A549 (cell line): ENCODE measurements at regions not wholly inside any gene's neighbourhood (a gene's known extent, or its start where the extent isn't known, plus 50 kb on each side); places are given as distances from the start of the nearest gene placed in this dataset.

Experiments used
- ATAC-seq, 2 experiments: fragments of 200-7000 bp in 1 of 2; fragments of >200 bp in 1 of 2; cut with Nextera tagmentation in 1 of 2; cut with Tn5 transposase in 1 of 2; 3 replicates each; pipeline versions ENCODE4 v1.8.0 to v1.9.1; 2018 to 2020; ENCODE audit warnings: mild to moderate bottlenecking in 1 of 2, moderate library complexity in 1 of 2
- CTCF ChIA-PET: fragments of 300-600 bp; sonication (Branson Sonifier 250); formaldehyde crosslinking; extraction: SDS; loops from one replicate; lab custom pipeline; 2021; ENCODE audit warnings: antibody characterized with exemption, inconsistent platforms; lab: Yijun Ruan, JAX
- POLR2A ChIA-PET: fragments of 350-600 bp; formaldehyde crosslinking; extraction: SDS; loops from one replicate; lab custom pipeline; 2021; ENCODE audit warnings: antibody characterized with exemption, inconsistent platforms; lab: Yijun Ruan, JAX
- DNase-seq, 2 experiments: peaks; one replicate each; pipeline versions ENCODE4 v3.0.0 to v3.0.0-alpha.2; 2011 to 2016; ENCODE audit warnings: low read depth in 1 of 2, low spot score in 1 of 2
- FAIRE-seq: peaks from 2 replicates; lab custom pipeline; 2011; peaks lifted over from hg19 to GRCh38; lab: Jason Lieb, UNC
- H3K27ac ChIP-seq, 2 experiments: fragments of >200 bp; sonication (Bioruptor Twin); formaldehyde crosslinking; 3 replicates each; pipeline ENCODE4 v1.5.1; 2016 to 2017
- H3K4me1 ChIP-seq: fragments of >200 bp; sonication (Bioruptor Twin); formaldehyde crosslinking; 3 replicates; pipeline ENCODE4 v1.6.1; 2016
- H3K4me2 ChIP-seq: fragments of >200 bp; sonication (Bioruptor Twin); formaldehyde crosslinking; 3 replicates; pipeline ENCODE4 v1.6.1; 2016
- H3K4me3 ChIP-seq: fragments of >200 bp; sonication (Bioruptor Twin); formaldehyde crosslinking; 3 replicates; pipeline ENCODE4 v1.5.1; 2016
- H3K9me3 ChIP-seq: fragments of >200 bp; sonication (Bioruptor Twin); formaldehyde crosslinking; 3 replicates; pipeline ENCODE4 v1.6.1; 2016
- BCL3 ChIP-seq: fragments of >200 bp; sonication (Bioruptor Twin); formaldehyde crosslinking; IDR thresholded peaks from 3 replicates; pipeline ENCODE4 v1.6.1; 2016
- CBX8 ChIP-seq: fragments of 200-600 bp; sonication (generic); IDR thresholded peaks from 2 replicates; pipeline ENCODE4 v1.6.1; 2016
- CHD2 ChIP-seq: fragments of 150-350 bp; IDR thresholded peaks from 2 replicates; pipeline ENCODE4 v1.6.1; 2014; ENCODE audit warnings: low read length; ENCODE audit not compliant: partially characterized antibody
- E2F6 ChIP-seq: IDR thresholded peaks from 2 replicates; pipeline ENCODE4 v1.6.1; 2012; ENCODE audit warnings: low read depth, borderline replicate concordance
- EHMT2 ChIP-seq: fragments of 200-600 bp; sonication (generic); IDR thresholded peaks from 2 replicates; pipeline ENCODE4 v1.6.1; 2016; ENCODE audit warnings: antibody characterized with exemption, low read depth, mild to moderate bottlenecking, moderate library complexity
- ELK1 ChIP-seq: fragments of 150-350 bp; IDR thresholded peaks from 2 replicates; pipeline ENCODE4 v1.6.1; 2014; ENCODE audit warnings: low read depth, mild to moderate bottlenecking, low read length
- EP300 ChIP-seq, 2 experiments: fragments of >200 bp; sonication (Bioruptor Twin); formaldehyde crosslinking; IDR thresholded peaks; 2 replicates in 1 of 2; 3 replicates in 1 of 2; pipeline ENCODE4 v1.6.1; 2016 to 2017
- ESRRA ChIP-seq: fragments of 150-350 bp; IDR thresholded peaks from 2 replicates; pipeline ENCODE4 v1.6.1; 2014; ENCODE audit warnings: mild to moderate bottlenecking, low read length, borderline replicate concordance
- GATA3 ChIP-seq: IDR thresholded peaks from 2 replicates; pipeline ENCODE4 v1.6.1; 2012; ENCODE audit warnings: borderline replicate concordance
- HEYL ChIP-seq: fragments of 250-450 bp; sonication (Bioruptor Pico); IDR thresholded peaks from 2 replicates; pipeline ENCODE4 v1.8.0; 2021; ENCODE audit warnings: mild to moderate bottlenecking, moderate library complexity
- HOXA7 ChIP-seq: fragments of 250-450 bp; sonication (Bioruptor Pico); IDR thresholded peaks from 2 replicates; pipeline ENCODE4 v1.5.0; 2020; ENCODE audit warnings: mild to moderate bottlenecking, moderate library complexity
- HOXB13 ChIP-seq: fragments of 250-450 bp; sonication (Bioruptor Pico); IDR thresholded peaks from 2 replicates; pipeline ENCODE4 v1.5.0; 2020; ENCODE audit warnings: low read depth, mild to moderate bottlenecking, moderate library complexity
- HOXB5 ChIP-seq: fragments of 250-450 bp; sonication (Bioruptor Pico); IDR thresholded peaks from 2 replicates; pipeline ENCODE4 v1.5.0; 2020; ENCODE audit warnings: mild to moderate bottlenecking, moderate library complexity
- MAZ ChIP-seq: fragments of 150-350 bp; IDR thresholded peaks from 2 replicates; pipeline ENCODE4 v1.6.1; 2014; ENCODE audit warnings: antibody characterized with exemption, low read depth, low read length, borderline replicate concordance
- NPAS2 ChIP-seq: fragments of 250-450 bp; sonication (Bioruptor Pico); IDR thresholded peaks from 2 replicates; pipeline ENCODE4 v1.8.0; 2022; ENCODE audit warnings: mild to moderate bottlenecking, moderate library complexity, borderline replicate concordance
- POLR2A ChIP-seq: IDR thresholded peaks from 2 replicates; pipeline ENCODE4 v1.6.1; 2012; ENCODE audit warnings: mild to moderate bottlenecking, low read length
- POLR2AphosphoS2 ChIP-seq: conservative IDR thresholded peaks from 2 replicates; pipeline ENCODE4 v1.6.1; 2012; ENCODE audit warnings: low read length, improper control_type of control experiment, inconsistent platforms
- RAD21 ChIP-seq, 2 experiments: fragments of >200 bp in 1 of 2; sonication (Bioruptor Twin) in 1 of 2; formaldehyde crosslinking in 1 of 2; IDR thresholded peaks in 1 of 2; conservative IDR thresholded peaks in 1 of 2; 2 replicates in 1 of 2; 3 replicates in 1 of 2; pipeline ENCODE4 v1.6.1; 2012 to 2018; ENCODE audit warnings: inconsistent platforms in 1 of 2
- RARB ChIP-seq: fragments of 250-450 bp; sonication (Bioruptor Pico); IDR thresholded peaks from 2 replicates; pipeline ENCODE4 v1.8.0; 2021; ENCODE audit warnings: mild to moderate bottlenecking, moderate library complexity
- RCOR1 ChIP-seq: fragments of 150-350 bp; IDR thresholded peaks from 2 replicates; pipeline ENCODE4 v1.6.1; 2014; ENCODE audit warnings: antibody characterized with exemption, low read length, low read depth
- RNF2 ChIP-seq: fragments of 200-600 bp; sonication (generic); IDR thresholded peaks from 2 replicates; pipeline ENCODE4 v1.6.1; 2016; ENCODE audit warnings: low read depth, mild to moderate bottlenecking, antibody characterized with exemption, moderate library complexity, borderline replicate concordance
- TFCP2L1 ChIP-seq: fragments of 250-450 bp; sonication (Bioruptor Pico); IDR thresholded peaks from 2 replicates; pipeline ENCODE4 v1.5.0; 2021; ENCODE audit warnings: mild to moderate bottlenecking
- WGBS: methylation state at CpG from one replicate; pipeline ENCODE4 v1.1.6; 2017; ENCODE audit errors: missing lambda C conversion rate; 5-methylcytosine and 5-hydroxymethylcytosine counted together
- TF ChIP-seq, protein P1 (sequence below): fragments of 250-450 bp; sonication (Bioruptor Pico); IDR thresholded peaks from 2 replicates; pipeline ENCODE4 v1.5.0; 2020; ENCODE audit warnings: low read depth, mild to moderate bottlenecking, moderate library complexity
- TF ChIP-seq, protein P2 (sequence below): IDR thresholded peaks from 2 replicates; pipeline ENCODE4 v1.6.1; 2012
- TF ChIP-seq, protein P3 (sequence below): fragments of 200-600 bp; sonication (generic); IDR thresholded peaks from 2 replicates; pipeline ENCODE4 v1.6.1; 2016; ENCODE audit warnings: antibody characterized with exemption, mild to moderate bottlenecking, moderate library complexity
- TF ChIP-seq, protein P4 (sequence below): fragments of 250-450 bp; sonication (Bioruptor Pico); IDR thresholded peaks from 2 replicates; pipeline ENCODE4 v1.5.0; 2021; ENCODE audit warnings: mild to moderate bottlenecking, moderate library complexity, borderline replicate concordance

- no peaks in the 10 kb centered on the region for H3K4me1 ChIP-seq
- no peak overlapping the region for H3K27ac ChIP-seq
- FAIRE-seq (no peak), DNase-seq (no peak), ATAC-seq (no peak)
- CTCF ChIA-PET, result no interaction called here
- H3K4me3 ChIP-seq, result no peak overlapping the region
- POLR2A ChIA-PET, result no interaction called here
- no peak overlapping the region for H3K4me2 ChIP-seq
- H3K9me3 ChIP-seq, result no peaks in the 10 kb centered on the region
- TF ChIP-seq POLR2AphosphoS2 (no peak), E2F6 (no peak), ESRRA (no peak), RCOR1 (no peak), HOXB13 (no peak), HEYL (CRISPR knock-in tag) (no peak), NPAS2 (CRISPR knock-in tag) (no peak), HOXB5 (CRISPR knock-in tag) (no peak), EP300 (IDR thresholded peaks at IDR 0.05) (no peak), POLR2A (no peak), GATA3 (no peak), ELK1 (no peak), RNF2 (no peak), RARB (CRISPR knock-in tag) (no peak), EHMT2 (no peak), RAD21 (conservative IDR thresholded peaks at IDR 0.05 in 1 of 2, IDR thresholded peaks at IDR 0.05 in 1 of 2) (no peak)
- TF ChIP-seq, protein P1, sequence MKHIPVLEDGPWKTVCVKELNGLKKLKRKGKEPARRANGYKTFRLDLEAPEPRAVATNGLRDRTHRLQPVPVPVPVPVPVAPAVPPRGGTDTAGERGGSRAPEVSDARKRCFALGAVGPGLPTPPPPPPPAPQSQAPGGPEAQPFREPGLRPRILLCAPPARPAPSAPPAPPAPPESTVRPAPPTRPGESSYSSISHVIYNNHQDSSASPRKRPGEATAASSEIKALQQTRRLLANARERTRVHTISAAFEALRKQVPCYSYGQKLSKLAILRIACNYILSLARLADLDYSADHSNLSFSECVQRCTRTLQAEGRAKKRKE (CRISPR knock-in tag), result no peak
- TF ChIP-seq, protein P2, sequence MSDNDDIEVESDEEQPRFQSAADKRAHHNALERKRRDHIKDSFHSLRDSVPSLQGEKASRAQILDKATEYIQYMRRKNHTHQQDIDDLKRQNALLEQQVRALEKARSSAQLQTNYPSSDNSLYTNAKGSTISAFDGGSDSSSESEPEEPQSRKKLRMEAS, result no peak
- TF ChIP-seq, protein P3, sequence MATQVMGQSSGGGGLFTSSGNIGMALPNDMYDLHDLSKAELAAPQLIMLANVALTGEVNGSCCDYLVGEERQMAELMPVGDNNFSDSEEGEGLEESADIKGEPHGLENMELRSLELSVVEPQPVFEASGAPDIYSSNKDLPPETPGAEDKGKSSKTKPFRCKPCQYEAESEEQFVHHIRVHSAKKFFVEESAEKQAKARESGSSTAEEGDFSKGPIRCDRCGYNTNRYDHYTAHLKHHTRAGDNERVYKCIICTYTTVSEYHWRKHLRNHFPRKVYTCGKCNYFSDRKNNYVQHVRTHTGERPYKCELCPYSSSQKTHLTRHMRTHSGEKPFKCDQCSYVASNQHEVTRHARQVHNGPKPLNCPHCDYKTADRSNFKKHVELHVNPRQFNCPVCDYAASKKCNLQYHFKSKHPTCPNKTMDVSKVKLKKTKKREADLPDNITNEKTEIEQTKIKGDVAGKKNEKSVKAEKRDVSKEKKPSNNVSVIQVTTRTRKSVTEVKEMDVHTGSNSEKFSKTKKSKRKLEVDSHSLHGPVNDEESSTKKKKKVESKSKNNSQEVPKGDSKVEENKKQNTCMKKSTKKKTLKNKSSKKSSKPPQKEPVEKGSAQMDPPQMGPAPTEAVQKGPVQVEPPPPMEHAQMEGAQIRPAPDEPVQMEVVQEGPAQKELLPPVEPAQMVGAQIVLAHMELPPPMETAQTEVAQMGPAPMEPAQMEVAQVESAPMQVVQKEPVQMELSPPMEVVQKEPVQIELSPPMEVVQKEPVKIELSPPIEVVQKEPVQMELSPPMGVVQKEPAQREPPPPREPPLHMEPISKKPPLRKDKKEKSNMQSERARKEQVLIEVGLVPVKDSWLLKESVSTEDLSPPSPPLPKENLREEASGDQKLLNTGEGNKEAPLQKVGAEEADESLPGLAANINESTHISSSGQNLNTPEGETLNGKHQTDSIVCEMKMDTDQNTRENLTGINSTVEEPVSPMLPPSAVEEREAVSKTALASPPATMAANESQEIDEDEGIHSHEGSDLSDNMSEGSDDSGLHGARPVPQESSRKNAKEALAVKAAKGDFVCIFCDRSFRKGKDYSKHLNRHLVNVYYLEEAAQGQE, result no peak
- 10% methylated on average over 3 of the region's 3 CpGs for WGBS
Measured at GRCh38 chr2:76678383-76679024, 843.7 kb downstream of the LRRTM4 start.

- Histone ChIP-seq H3K27ac (no peak overlapping the region), H3K4me1 (no peaks in the 10 kb centered on the region), H3K9me3 (no peaks in the 10 kb centered on the region), H3K4me3 (no peak overlapping the region), H3K4me2 (no peak overlapping the region)
- no peak for ATAC-seq
- TF ChIP-seq TFCP2L1 (no peak), RARB (CRISPR knock-in tag) (no peak), MAZ (no peak), RAD21 (conservative IDR thresholded peaks at IDR 0.05 in 1 of 2, IDR thresholded peaks at IDR 0.05 in 1 of 2) (no peak), HOXA7 (CRISPR knock-in tag) (no peak), POLR2A (no peak), BCL3 (no peak), CHD2 (no peak), CBX8 (no peak)
- TF ChIP-seq, protein P4, sequence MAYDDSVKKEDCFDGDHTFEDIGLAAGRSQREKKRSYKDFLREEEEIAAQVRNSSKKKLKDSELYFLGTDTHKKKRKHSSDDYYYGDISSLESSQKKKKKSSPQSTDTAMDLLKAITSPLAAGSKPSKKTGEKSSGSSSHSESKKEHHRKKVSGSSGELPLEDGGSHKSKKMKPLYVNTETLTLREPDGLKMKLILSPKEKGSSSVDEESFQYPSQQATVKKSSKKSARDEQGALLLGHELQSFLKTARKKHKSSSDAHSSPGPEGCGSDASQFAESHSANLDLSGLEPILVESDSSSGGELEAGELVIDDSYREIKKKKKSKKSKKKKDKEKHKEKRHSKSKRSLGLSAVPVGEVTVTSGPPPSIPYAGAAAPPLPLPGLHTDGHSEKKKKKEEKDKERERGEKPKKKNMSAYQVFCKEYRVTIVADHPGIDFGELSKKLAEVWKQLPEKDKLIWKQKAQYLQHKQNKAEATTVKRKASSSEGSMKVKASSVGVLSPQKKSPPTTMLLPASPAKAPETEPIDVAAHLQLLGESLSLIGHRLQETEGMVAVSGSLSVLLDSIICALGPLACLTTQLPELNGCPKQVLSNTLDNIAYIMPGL (CRISPR knock-in tag), result no peak
- TF ChIP-seq, protein P2, result no peak
- ChIA-PET CTCF (no interaction called here), POLR2A (interaction anchor here (0.6 kb wide), 1 partner anchor 36 kb away, joined by 3 read pairs; no protein-coding TSS in a partner anchor)
- no peak for FAIRE-seq
- no peak for DNase-seq
Measured at GRCh38 chr2:76675212-76675611, 847.0 kb downstream of the LRRTM4 start.
